ENCODE measurements at regions not wholly inside any gene's neighbourhood (a gene's known extent, or its start where the extent isn't known, plus 50 kb on each side); places are given as distances from the start of the nearest gene placed in this dataset.

- TF ChIP-seq POLR2AphosphoS5 (IDR thresholded peaks at IDR 0.05; ENCODE audit: low read depth, low read length) (no peak), POLR2A (IDR thresholded peaks at IDR 0.05; ENCODE audit: borderline replicate concordance, extremely low read depth, insufficient read depth, insufficient read length) (no peak), CTCF (IDR thresholded peaks at IDR 0.05 in 2 of 3, conservative IDR thresholded peaks at IDR 0.05 in 1 of 3; ENCODE audit: borderline replicate concordance in 1 of 3, insufficient read depth in 1 of 3, low read depth in 2 of 3, low read length in 2 of 3) (no peak), EZH2phosphoT487 (IDR thresholded peaks at IDR 0.05; ENCODE audit: borderline replicate concordance) (no peak), FOSL1 (IDR thresholded peaks at IDR 0.05; ENCODE audit: low read depth) (no peak), RAD21 (IDR thresholded peaks at IDR 0.05; ENCODE audit: low read depth) (no peak), TCF7L2 (IDR thresholded peaks at IDR 0.05; ENCODE audit: borderline replicate concordance, extremely low read depth, insufficient read depth, insufficient read length) (no peak), JUND (IDR thresholded peaks at IDR 0.05) (no peak), EZH2 (IDR thresholded peaks at IDR 0.05) (no peak), CBX3 (IDR thresholded peaks at IDR 0.05; ENCODE audit: low read depth) (no peak), CEBPB (IDR thresholded peaks at IDR 0.05; ENCODE audit: low read depth) (no peak), YY1 (IDR thresholded peaks at IDR 0.05; ENCODE audit: extremely low read depth, insufficient replicate concordance, low read depth, low read length) (no peak), SRF (IDR thresholded peaks at IDR 0.05; ENCODE audit: low read depth) (no peak)
- TF ChIP-seq, protein P1, sequence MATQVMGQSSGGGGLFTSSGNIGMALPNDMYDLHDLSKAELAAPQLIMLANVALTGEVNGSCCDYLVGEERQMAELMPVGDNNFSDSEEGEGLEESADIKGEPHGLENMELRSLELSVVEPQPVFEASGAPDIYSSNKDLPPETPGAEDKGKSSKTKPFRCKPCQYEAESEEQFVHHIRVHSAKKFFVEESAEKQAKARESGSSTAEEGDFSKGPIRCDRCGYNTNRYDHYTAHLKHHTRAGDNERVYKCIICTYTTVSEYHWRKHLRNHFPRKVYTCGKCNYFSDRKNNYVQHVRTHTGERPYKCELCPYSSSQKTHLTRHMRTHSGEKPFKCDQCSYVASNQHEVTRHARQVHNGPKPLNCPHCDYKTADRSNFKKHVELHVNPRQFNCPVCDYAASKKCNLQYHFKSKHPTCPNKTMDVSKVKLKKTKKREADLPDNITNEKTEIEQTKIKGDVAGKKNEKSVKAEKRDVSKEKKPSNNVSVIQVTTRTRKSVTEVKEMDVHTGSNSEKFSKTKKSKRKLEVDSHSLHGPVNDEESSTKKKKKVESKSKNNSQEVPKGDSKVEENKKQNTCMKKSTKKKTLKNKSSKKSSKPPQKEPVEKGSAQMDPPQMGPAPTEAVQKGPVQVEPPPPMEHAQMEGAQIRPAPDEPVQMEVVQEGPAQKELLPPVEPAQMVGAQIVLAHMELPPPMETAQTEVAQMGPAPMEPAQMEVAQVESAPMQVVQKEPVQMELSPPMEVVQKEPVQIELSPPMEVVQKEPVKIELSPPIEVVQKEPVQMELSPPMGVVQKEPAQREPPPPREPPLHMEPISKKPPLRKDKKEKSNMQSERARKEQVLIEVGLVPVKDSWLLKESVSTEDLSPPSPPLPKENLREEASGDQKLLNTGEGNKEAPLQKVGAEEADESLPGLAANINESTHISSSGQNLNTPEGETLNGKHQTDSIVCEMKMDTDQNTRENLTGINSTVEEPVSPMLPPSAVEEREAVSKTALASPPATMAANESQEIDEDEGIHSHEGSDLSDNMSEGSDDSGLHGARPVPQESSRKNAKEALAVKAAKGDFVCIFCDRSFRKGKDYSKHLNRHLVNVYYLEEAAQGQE (IDR thresholded peaks at IDR 0.05; ENCODE audit: low read depth): no peak
Observed at GRCh38 chr6:129777371-129777770, 67.4 kb upstream of the ARHGAP18 start.

Measured in HCT116 (cell line).